PC-9 (cell line): ENCODE measurements at regions not wholly inside any gene's neighbourhood (a gene's known extent, or its start where the extent isn't known, plus 50 kb on each side); places are given as distances from the start of the nearest gene placed in this dataset.
"Not testable (repeated sequence)": the region's sequence is repeated elsewhere in the genome, so short reads cannot be mapped to it uniquely, and the experiment has no call there.

Experiments used
- CTCF ChIP-seq: fragments of 200-600 bp; sonication (generic); conservative IDR thresholded peaks from 2 replicates; pipeline ENCODE4 v1.6.1; 2017; ENCODE audit warnings: mixed run types, antibody characterized with exemption, mild to moderate bottlenecking, moderate library complexity
- EZH2 ChIP-seq: fragments of 200-600 bp; sonication (generic); IDR thresholded peaks from 2 replicates; pipeline ENCODE4 v1.8.0; 2017; ENCODE audit warnings: antibody characterized with exemption, low read depth

DNA sequence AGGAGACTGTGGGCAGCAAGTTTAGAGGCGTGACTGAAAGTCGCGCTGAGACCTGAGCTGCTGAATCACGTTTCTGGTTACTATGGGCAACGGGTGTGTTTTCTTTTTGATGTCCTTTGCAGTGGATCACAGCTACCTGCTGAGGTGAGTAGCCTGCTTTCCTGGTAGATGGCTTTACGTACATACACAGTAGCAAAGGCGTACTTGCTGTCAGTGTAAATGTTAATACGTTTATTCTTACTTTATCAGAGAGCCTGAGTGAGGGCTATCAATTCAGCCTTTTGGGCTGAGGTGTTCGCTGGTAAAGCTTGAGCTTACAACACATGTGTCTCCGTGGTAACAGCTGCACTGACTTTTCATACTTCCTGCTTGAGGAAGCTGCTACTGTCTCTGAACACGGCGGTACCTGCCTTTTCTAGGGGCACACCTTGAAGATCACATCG lies 165.1 kb upstream of the CCZ1B start:
- TF ChIP-seq CTCF, EZH2: not testable (repeated sequence)
